Kidney glomerular epithelial cell (primary cell): ENCODE measurements at regions not wholly inside any gene's neighbourhood (a gene's known extent, or its start where the extent isn't known, plus 50 kb on each side); places are given as distances from the start of the nearest gene placed in this dataset.

Experiments
- DNase-seq: peaks from one replicate; lab custom pipeline; 2025; lab: John Stamatoyannopoulos, UW

DNA sequence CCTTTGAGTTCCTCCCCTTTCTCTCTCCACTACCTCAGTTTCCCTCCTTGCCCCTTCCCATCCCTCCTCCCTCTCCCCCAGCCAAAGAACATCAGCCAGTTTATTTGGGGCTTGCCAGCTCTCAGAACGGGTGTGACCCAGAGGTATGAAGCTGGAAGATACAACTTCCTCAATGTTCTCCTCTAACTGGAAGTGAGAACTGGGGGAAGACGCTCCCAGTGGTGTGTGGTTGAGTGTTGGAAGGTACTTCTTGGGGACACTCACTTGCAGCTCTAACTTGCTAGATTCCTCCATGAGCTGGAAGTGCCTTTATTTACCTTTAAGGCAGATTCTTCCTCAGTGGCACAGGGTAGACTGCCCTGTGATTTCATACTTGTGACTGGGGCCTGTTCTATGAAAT is 110.5 kb upstream of the HABP2 start:
- DNase-seq = no peak

DNA sequence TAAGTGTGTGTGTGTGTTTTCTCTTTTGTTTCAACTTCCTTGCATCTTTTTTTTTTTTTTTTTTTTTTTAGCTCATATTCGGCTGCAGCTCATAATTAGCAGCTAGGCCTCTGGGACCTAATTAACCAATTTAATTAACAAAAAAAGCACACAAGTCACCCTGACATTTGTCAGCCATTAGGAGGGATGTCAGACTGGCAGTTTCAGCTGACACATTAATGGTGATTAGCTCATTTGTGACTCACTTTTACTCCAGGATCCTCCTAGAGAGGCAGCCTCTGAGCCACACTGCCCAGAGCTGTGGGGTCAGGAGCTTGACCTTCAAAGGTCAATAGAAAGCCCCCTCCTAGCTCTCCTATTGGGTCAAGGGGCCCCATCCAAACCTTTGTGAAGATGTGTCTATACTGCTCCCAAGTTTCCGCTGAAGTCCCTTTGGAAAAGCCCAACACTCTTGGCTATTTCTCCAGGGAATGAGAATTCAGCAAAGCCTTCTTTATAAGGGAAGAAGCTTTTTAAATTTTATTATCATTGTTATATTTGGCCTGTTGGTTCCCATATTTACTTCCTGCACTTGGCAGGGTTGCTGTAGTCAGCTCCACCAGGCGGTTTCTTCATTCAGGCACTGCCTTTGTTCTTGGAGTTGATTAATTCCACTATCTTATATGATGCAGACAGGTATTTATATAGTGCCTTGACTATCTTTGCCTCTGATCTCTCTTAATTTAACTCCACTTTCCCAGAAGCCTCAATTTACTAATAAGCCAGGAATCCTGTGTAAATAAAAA is 109.5 kb upstream of the HABP2 start:
- DNase-seq = no peak

DNA sequence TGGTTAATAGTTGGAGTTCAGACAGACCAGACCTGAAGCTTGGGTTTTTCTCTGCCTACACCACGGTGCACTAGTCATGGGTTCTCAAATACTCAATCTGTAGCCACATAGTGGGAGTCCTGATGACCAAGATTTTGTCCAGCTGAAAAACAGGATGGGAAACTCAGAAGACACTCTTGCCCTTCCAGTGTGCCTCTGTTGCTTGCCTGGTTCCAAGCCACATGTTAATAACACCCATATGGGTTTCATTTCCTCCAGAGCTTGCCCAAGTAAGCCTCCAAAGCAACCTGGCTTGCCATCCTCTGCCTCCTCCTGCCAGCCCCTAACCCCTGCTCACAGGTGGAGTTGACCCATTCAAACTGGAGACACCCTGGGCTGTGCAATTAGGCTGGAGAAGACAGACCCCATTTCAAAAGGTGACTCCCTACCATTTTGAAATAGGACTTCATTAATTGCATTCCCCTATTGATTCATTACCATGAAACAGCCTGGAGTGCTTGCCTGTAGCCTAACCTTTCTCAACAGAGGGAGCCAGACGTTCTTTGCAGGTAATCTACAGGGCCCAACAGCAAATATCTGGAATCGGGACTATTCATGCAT is 108.0 kb upstream of the HABP2 start:
- DNase-seq = no peak

DNA sequence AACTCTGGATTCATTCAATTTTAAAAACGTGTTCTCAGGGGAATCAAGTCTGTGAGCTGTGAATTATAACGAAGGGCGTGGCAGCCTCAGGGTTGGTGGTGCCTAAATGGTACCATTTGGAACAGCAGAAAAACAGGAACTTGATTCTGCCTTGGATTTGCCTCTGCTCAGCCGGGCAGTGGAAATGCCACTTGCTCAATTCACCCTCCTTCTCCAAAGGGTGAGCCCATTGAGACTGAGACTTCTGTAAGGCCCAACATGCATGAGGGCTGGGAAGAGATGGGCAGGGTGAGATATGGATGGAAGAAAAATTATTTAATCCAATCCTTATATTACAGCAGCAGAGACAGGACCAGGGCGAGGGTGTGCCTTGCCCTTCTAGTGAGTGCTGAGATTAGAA is 107.1 kb upstream of the HABP2 start:
- DNase-seq = no peak

DNA sequence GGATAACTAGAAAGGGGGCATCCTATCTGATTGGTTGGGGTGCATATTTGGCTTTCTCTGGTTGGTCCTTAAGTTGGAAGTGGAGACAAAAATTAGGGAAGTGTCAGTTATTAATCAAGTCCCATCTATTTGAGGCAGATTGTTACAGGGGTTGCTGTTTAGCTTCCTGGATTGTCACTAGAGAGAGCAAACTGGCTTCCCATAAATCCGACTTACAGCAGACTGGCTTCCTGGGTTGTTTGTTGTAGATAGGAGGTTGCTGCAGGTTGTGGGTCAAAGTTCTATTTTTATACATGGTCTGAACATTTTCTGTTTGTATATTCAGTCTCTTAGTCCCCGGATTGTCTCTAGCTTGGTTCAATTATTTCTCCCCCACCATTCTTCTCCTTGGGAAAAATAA is 106.1 kb upstream of the HABP2 start:
- no peak for DNase-seq

DNA sequence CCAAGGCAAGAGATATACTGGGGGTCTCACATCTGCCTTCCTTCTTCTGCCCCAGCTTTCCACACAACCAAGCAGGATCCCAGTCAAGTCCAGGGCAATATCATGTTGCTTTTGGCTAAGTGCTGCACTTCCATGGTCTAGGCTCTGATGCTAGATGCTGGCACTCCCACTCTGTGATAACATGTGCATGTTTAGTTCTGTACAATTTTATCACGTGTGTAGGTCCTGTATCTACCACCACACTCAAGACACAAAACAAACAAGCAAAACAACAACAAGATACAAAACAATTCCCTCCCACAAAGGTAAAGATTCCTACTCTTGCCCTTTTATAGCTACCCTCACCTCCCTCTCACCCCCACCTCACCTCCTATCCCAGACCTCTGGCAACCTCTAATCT is 105.6 kb upstream of the HABP2 start:
- DNase-seq = no peak

DNA sequence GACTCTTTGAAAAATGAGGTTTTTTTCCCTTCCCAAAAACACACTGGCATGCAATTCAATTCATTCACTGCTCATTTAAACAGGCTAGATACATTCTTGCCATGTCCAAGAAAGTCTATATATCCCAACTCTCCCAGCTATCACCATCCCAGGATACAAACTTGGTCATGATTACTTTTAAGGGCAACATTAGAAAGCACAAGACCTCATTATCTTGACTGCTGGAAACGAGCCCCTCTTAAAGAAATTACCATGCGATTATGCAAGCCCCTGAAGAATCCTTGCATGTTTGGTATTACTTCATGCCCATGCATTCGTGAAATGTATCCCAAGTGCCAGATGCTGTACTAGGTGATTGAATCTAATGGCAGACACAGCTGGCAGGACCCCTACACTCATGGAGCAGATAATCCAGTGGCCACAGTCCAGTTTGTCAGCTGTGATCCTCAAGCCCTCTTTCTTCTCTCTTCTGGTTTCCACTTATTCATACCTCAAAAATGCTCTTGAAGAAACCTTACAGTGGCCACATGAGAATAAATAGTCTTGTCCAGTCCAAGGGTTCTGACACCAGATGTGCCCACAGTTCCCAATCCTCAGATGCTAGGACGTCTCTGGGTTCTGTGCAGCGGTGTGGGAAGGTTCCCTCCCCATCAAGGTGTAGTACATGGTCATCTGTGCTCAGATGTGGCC is 103.7 kb upstream of the HABP2 start:
- DNase-seq = no peak

DNA sequence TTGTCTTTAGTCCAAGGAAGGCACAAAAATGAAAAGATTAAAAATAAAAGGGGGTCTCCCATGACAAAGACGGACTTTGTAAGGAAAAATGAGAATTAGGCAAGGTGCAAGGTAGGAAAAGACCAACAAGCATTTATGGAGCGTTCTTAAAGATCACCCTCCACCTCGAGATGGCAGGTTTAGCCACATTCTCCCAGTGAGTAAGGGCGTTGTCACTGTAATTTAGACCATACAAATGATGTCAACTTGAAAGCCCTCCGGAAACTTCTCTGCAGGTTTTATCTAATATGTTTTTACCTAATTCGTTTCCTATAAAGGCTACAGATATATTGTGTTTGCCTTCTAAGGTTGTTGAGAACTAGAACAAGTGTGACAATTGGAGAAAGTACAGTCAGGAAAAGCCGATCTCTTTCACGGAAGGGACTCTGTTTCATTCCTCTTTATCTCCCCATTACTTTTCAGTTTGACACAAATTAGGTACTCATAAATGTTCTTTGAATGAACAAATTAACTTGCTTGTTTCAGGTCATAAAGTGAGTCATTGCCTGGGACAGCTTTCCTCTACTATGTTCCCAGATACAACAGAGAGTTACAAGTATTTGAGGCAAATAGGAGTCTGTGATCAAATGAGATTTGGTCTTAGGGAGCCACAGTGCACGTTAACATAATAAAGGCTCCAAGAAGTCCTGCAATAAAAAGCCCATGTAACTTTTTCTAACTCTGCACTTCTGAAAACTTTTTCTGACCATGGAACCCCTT is 102.6 kb upstream of the HABP2 start:
- DNase-seq = no peak

DNA sequence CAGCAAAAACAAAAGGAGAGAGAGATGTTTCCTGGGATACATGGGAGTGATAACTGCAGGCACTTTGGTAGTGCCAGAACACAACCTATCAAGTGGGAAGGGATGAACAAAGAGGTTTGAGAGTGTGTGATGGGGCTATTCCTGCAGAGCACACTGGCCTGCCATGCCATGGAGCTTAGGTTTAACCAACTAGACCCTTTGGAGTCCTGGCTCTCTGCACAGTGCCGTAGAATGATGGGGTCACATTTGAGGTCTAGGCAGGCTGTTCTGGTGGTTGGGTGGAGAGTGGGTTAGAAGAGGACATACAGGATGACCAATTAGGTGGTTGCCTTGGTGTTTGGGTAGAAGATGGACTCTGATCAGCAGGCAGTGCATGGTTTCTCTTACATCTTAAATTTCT is 101.9 kb upstream of the HABP2 start:
- DNase-seq = no peak

DNA sequence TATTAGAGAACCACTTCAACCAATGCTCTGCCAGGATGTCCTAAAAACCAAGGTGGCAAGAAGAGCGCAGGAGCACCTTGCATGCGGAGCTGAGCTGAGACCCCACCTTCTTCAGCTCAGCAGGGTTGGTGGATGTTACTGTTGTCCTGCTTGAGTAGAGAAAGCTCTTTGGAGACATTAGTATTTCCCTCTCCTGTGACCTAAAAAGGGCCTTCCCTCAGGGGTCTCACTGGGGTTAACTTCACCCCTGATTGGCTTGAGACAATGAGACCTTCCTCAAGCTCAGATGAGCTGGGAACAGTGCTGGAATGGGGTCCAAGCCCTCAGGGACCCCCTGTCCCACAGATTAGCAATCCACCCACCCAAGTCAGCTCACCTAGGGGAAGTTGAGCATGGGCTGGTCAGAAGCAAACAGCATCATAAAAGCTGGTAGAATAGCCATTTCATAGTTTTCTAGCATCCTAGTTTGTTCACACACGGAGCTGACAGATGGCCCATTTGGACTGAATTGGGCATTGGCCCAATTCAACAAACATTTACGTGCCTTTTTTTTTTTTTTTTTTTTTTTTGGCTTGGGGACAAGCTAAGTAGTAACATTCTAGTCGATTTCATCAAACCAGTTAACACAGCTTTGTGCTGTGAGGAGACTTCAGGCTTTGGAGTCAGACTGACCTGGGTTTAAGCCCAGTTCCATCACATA is 100.6 kb upstream of the HABP2 start:
- no peak for DNase-seq

DNA sequence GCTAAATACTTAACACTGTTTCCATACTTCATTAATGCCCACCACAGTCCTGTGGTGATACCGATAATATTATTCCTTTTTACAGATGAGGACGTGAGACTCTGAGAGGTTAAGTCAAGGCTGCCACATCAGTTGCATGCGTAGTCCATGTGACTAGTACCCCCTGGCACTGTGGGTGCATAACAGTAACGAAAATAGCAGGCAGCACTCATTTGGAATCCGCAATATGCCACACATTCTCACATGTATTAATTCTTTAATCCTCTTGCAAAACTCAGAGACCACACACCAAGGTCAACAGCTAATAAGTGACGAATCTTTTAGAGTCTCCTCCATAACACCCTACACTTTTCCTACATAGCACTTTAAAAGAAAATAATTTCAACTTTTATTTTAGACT is 99.5 kb upstream of the HABP2 start:
- no peak for DNase-seq

DNA sequence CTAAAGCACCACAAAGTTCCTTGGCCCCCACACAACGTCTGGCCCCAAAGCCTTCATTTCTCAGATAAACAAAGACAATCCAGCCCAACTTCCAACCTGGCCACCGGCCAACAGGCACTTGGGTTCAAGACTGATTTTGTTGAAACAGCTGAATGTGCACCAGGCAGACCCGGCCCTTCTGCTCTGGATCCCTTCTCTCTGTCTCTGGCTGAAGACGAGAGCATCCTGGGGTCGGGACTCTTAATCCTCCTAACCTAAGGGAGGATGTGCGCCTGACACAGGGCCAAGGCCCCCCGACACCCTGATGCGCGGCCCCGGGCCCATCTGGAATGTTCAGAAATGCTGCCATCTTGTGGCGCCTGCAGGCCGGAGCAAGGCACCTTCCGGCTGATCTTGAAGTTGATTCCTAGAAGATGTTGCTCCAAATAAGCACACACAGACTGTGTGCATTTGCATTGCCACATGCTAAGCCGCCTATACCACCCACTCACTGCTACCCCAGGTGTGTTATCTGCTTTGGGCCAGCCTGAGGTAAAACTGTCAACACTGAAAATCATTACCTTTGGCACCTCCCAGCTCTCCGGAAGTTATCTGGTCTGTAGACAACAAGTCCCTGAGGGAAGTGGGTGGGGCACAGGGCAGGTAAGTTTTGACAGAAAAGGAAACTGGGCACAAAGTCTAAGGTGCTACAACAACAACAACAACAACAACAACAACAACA is 98.4 kb upstream of the HABP2 start:
- no peak for DNase-seq

DNA sequence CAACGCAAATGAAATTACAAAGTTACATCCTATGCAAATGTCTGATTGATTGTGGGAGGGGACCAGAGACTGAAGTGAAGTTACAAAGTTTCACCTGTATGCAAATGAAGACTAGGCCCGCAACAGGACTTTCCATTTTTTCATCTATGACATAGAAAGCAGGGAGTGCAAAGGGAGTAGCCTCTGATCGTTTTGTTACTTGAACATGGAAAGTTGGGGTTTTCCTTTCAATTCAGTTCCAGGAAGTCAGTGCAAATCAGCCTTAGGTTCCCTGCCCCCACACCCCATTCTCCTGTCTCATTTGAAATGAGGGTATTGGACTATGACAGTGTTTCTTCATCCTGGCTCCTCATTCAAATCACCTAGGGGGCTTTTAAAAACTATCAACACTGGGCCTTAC is 96.9 kb upstream of the HABP2 start:
- DNase-seq = no peak

DNA sequence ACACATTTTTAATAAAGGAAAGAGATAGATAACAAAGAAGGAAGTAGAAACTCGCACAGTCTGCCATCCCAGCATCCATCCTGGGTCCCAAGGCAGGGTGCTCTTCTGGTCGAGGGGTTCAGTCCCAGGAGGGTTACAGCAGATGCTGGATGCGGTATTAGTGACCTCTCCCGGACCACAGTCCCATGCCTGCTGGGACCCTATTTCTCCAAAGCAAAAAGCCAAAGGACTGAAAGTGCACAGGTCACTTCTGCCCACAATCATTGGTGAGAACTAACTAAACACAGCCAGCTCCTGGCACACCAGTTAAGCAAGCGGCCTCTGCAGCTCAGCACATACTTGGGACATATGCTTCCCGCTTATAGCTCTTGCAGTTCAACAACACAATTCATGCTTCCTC is 96.1 kb upstream of the HABP2 start:
- no peak for DNase-seq

DNA sequence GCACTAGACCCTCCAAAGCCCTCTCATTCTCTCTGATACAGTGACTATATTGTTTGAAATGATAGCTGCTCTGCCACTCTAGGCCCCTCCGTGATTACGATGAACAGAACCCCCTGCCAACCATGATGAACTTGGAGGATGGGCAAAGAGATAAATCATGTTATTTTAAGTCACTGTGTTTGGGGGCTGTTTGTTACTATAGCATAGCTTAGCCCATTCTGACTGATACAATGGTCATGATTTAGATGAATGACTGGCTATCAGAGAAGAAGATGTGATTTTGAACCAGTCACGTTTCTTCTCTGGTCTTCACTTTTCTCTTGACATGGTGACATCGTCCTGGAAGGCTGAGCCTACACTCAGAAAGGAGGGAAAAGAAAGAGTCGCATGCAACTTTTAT is 95.4 kb upstream of the HABP2 start:
- DNase-seq = no peak

DNA sequence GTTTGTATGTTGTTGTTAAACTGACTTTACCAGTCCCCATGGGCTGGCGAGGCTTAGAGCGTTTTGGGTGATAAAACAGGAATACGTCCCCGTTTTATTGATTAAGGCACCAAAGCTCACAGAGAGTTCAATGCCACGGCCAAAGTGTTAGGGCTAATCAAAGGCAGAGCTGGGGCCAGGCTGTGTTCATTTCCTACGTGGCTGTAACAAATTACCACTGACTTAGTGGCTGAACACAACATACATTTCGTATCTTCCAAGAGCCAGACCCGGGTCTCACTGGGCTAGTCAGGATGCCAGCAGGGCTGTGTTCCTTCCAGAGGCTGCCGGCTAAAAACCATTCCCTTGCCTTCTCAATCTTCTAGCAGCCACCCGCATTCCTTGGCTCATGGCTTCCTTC is 94.4 kb upstream of the HABP2 start:
- no peak for DNase-seq

DNA sequence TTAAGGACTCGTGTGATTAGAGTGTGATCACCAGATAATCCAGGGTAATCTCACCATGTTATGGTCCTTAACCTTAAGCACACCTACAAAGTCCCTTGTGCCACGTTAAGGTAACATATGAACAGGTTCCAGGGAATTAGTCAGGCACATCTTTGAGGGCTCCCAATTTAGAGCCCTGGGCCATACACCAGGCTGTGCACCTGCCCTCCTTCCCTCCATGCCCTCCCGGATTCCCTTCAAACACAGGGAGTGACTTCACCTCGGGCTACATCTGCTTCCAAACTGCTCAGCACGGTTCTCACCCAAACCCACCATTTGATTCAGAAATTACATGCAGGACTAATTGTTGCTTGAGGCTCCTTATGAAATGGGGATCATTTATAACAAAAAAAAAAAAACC is 93.9 kb upstream of the HABP2 start:
- DNase-seq = no peak

DNA sequence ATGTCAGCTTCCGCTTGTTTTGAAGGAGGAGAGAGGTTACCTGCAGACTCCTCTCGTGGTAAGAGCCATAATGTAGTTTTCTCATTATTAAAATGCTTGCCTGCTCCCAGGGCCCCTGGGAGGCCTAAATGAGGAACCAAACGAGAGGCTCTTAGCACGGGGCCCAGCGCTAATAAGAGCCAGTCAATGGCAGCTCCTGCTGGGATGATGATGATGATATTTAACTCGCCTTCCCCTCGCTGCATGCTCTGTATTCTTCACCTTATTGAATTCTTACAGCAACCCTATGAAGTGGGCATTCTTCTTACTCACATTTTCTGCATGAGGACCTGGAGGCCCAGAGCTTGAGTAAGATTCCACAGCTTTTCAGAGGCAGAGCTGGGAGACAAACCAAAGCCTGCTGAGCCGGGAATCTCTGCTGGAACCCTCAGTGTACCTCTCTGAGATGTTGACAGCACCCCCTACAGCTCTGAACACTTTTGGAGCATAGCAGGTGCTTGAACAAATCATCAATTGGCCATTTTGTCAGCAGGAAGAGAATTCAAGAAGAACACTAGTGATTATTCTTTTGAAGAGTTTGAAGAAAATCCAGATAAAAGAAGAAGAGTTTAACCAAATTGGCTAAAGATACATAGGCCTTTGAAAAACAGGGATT is 93.1 kb upstream of the HABP2 start:
- no peak for DNase-seq

DNA sequence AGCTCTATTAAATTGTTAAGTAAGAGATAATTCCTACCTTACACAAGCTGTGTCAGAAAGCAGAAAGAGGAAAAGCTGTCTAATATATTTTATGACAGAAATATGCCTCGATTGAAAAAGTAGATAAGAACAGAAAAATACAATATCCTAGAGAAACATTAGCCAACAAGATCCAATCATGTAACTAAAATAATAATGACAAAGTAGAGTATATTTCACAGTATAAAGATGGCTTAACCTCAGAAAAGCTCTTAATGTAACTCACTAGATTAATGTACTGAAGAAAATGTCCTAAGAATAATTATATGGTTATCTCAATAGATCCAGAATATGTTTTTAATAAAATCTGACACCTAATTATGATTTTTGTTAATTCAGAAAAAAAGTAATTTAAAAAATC is 89.8 kb upstream of the HABP2 start:
- DNase-seq = no peak

DNA sequence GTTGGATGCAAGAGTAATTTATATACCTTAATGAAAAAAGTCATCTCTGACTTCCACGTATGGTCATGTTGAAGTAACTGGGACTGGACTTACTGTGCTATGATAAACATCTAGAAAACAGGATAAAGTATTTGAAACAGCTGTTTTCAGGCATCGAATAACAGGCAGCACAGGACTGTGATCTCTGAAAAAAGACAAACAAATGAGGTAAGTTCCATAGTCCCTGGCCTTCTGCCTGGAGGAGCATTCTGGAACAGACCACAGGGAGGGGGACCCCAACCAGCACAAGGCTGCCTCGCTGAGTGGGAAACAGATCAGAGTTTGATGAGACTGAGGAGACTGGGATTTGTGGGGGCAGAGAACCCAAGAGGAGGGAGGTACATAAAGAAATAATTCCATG is 89.1 kb upstream of the HABP2 start:
- DNase-seq = no peak

DNA sequence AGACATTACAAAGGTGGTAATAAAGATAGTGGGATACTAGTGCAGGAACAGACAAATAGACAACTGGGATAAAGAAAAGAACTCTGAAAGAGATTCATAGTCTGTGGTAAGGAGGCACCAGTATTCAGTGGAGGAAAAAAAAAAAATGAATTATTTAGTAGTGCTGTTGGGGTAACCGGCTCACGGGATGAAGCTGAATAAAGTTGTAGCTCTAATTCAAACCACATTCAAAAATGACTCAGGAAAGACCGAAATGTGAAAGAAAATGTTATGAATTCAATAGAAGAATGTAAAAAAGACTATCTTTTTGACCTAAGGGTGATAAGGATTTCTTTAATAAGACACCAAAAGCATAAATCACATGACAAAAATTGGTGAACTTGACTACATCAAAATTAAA is 83.1 kb upstream of the HABP2 start:
- no peak for DNase-seq
